ENCODE measurements at regions not wholly inside any gene's neighbourhood (a gene's known extent, or its start where the extent isn't known, plus 50 kb on each side); places are given as distances from the start of the nearest gene placed in this dataset.

- ATAC-seq (no peak), DNase-seq (no peak)
- no peaks in the 10 kb centered on the region for H3K36me3 ChIP-seq (ENCODE audit: low read depth)
- intact Hi-C loops (cut with DNase I, micrococcal nuclease) = no loop called here
- no peaks in the 10 kb centered on the region for H3K9me3 ChIP-seq
- H3K4me3 ChIP-seq = no peak overlapping the region
- no peak for TF ChIP-seq CTCF (IDR thresholded peaks at IDR 0.05)
- H3K4me1 ChIP-seq (ENCODE audit: low read depth) = no peaks in the 10 kb centered on the region
Measured at GRCh38 chr7:3246651-3247050, 54.4 kb upstream of the SDK1 start.

- DNase-seq = no peak
- intact Hi-C loops (cut with DNase I, micrococcal nuclease) = no loop called here
- TF ChIP-seq CTCF (IDR thresholded peaks at IDR 0.05) = no peak
Measured at GRCh38 chr7:3250725-3251124, 50.3 kb upstream of the SDK1 start.

More at GRCh38 chr7:3250725-3251124, 50.3 kb upstream of the SDK1 start:
- Histone ChIP-seq H3K9me3 (no peaks in the 10 kb centered on the region), H3K4me1 (ENCODE audit: low read depth) (no peaks in the 10 kb centered on the region), H3K4me3 (no peak overlapping the region), H3K36me3 (ENCODE audit: low read depth) (no peaks in the 10 kb centered on the region)
- ATAC-seq = no peak

Measured in mucosa of descending colon (tissue), 3 donors.